HCT116 (cell line): ENCODE measurements at regions not wholly inside any gene's neighbourhood (a gene's known extent, or its start where the extent isn't known, plus 50 kb on each side); places are given as distances from the start of the nearest gene placed in this dataset.

Experiments
- CTCF ChIP-seq, 3 experiments: fragments of 200-600 bp in 1 of 3; sonication (generic) in 1 of 3; IDR thresholded peaks in 2 of 3; conservative IDR thresholded peaks in 1 of 3; 2 replicates each; pipeline ENCODE4 v1.5.1; 2012 to 2017; ENCODE audit warnings: low read depth in 2 of 3, low read length in 2 of 3, antibody characterized with exemption in 1 of 3, borderline replicate concordance in 1 of 3, control low read depth in 1 of 3, mild to moderate bottlenecking in 1 of 3, mixed read lengths in 1 of 3, mixed run types in 1 of 3, moderate library complexity in 1 of 3; ENCODE audit not compliant: insufficient read depth in 1 of 3
- RAD21 ChIP-seq: IDR thresholded peaks from 2 replicates; pipeline ENCODE4 v1.6.1; 2012; ENCODE audit warnings: low read depth, mild to moderate bottlenecking

- TF ChIP-seq CTCF (IDR thresholded peaks at IDR 0.05 in 2 of 3, conservative IDR thresholded peaks at IDR 0.05 in 1 of 3; ENCODE audit: borderline replicate concordance in 1 of 3, insufficient read depth in 1 of 3, low read depth in 2 of 3, low read length in 2 of 3) (no peak), RAD21 (no peak)
These were observed 396.5 kb upstream of the SEMA6A start for GRCh38 chr5:116971131-116971530.
